Glutamatergic neuron (in vitro differentiated cells): ENCODE measurements at regions not wholly inside any gene's neighbourhood (a gene's known extent, or its start where the extent isn't known, plus 50 kb on each side); places are given as distances from the start of the nearest gene placed in this dataset.

Experiments used
- DNase-seq: peaks from one replicate; pipeline ENCODE4 v3.0.0; 2022
- H3K27ac Mint-ChIP-seq: one replicate; pipeline ENCODE4 v1.8.0; 2020; ENCODE audit warnings: mild to moderate bottlenecking, mixed read lengths, inconsistent platforms; ENCODE audit not compliant: unreplicated experiment
- H3K27me3 Mint-ChIP-seq: one replicate; pipeline ENCODE4 v1.8.0; 2020; ENCODE audit warnings: mild to moderate bottlenecking, moderate library complexity, mixed read lengths, inconsistent platforms; ENCODE audit not compliant: unreplicated experiment
- H3K36me3 Mint-ChIP-seq: one replicate; pipeline ENCODE4 v1.8.0; 2020; ENCODE audit warnings: mild to moderate bottlenecking, mixed read lengths, inconsistent platforms; ENCODE audit not compliant: unreplicated experiment
- H3K4me1 Mint-ChIP-seq: one replicate; pipeline ENCODE4 v1.8.0; 2020; ENCODE audit warnings: mild to moderate bottlenecking, low read depth, mixed read lengths, inconsistent platforms; ENCODE audit not compliant: unreplicated experiment
- H3K4me3 Mint-ChIP-seq: one replicate; pipeline ENCODE4 v1.8.0; 2020; ENCODE audit warnings: mild to moderate bottlenecking, mixed read lengths, inconsistent platforms; ENCODE audit not compliant: unreplicated experiment
- H3K9me3 Mint-ChIP-seq: one replicate; pipeline ENCODE4 v1.8.0; 2020; ENCODE audit warnings: mild to moderate bottlenecking, moderate library complexity, mixed read lengths, inconsistent platforms; ENCODE audit not compliant: unreplicated experiment
- CTCF ChIP-seq: fragments of 200-600 bp; sonication (generic); IDR thresholded peaks from one replicate; pipeline ENCODE4 v1.5.0; 2021; ENCODE audit not compliant: partially characterized antibody, unreplicated experiment

GRCh38 chr7:94849636-94850208 lies 57.7 kb upstream of the PPP1R9A start:
- H3K4me3 Mint-ChIP-seq = no peak overlapping the region
- no peaks in the 10 kb centered on the region for H3K27me3 Mint-ChIP-seq
- H3K36me3 Mint-ChIP-seq = peaks cover 16% of the 10 kb centered on the region
- no peak for DNase-seq
- no peak for TF ChIP-seq CTCF
- H3K27ac Mint-ChIP-seq = no peak overlapping the region
- no peaks in the 10 kb centered on the region for H3K4me1 Mint-ChIP-seq
- no peaks in the 10 kb centered on the region for H3K9me3 Mint-ChIP-seq

- H3K4me1 Mint-ChIP-seq = no peaks in the 10 kb centered on the region
- H3K27me3 Mint-ChIP-seq = no peaks in the 10 kb centered on the region
- H3K4me3 Mint-ChIP-seq = no peak overlapping the region
- DNase-seq = no peak
- TF ChIP-seq CTCF = no peak
- H3K36me3 Mint-ChIP-seq = peaks cover 7% of the 10 kb centered on the region
- no peaks in the 10 kb centered on the region for H3K9me3 Mint-ChIP-seq
- H3K27ac Mint-ChIP-seq = no peak overlapping the region
These were observed 51.8 kb upstream of the PPP1R9A start for GRCh38 chr7:94855589-94855988.

DNA sequence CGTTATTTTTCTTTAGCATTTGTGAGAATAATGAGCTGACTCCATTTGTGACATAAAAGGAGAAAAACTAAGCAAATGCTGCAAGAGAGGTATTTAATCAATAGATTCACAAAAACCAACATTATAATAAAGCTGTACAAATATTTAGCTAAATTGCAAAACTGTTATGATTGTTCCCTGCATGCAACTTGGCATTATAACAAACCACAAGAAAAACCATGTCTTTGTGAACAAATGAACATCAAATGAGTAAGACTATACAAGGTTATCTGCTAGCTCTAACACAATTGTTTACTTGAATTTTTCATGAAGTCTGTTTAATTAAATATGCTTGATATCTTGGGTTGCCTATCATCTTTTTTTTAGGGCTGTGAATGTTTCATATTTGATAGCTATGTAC lies 50.8 kb upstream of the PPP1R9A start:
- Mint-ChIP-seq H3K27me3 (no peaks in the 10 kb centered on the region), H3K4me3 (no peak overlapping the region), H3K27ac (no peak overlapping the region), H3K36me3 (peaks cover 7% of the 10 kb centered on the region), H3K4me1 (no peaks in the 10 kb centered on the region), H3K9me3 (no peaks in the 10 kb centered on the region)
- DNase-seq = no peak
- no peak for TF ChIP-seq CTCF
